A204.1 (cell line): ENCODE measurements at regions not wholly inside any gene's neighbourhood (a gene's known extent, or its start where the extent isn't known, plus 50 kb on each side); places are given as distances from the start of the nearest gene placed in this dataset.

Experiments
- FAIRE-seq: peaks from 2 replicates; lab custom pipeline; 2012; peaks lifted over from hg19 to GRCh38; lab: Jason Lieb, UNC

DNA sequence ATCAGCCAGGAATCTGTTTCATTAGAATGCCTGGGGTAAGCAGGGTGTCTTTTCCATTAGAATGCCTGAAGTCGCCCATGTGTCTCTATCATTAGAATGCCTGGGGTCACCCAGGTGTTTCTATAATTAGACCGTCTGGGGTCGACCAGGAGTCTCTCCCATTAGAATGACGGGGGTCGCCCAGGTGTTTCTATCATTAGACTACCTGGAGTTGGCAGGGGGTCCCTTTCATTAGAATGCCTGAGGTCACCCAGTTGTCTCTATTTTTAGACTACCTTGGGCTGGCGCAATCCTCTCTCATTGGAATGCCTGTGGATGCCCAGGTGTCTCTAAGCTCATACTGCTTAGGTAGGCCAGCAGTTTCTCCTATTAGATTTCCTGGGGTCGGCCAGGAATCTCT, 1447.6 kb downstream of the UQCRFS1 start:
- no peak for FAIRE-seq

DNA sequence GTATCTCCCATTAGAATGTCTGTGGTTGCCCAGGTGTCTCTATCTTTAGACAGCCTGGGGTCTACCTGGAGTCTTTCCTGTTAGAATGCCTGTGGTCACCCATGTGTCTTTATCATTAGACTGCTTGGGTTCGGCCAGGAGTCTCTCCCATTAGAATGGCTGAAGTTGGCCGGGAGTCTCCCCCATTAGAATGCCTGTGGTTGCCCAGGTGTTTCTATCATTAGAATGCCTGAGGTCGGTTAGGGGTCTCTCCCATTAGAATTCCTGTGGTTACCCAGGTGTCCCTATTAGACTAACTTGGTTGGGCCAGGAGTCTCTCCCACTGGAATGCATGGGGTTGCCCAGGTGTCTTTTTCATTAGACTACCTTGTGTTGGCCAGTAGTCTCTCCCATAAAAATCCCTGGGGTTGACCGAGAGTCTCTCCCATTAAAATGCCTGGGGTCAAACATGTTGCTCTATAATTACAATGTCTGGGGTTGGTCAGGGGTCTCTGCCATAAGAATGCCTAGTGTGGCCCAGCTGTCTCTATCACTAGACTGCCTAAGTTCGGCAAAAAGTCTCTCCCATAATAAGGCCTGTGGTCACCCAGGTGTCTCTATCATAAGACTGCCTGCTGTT, 1448.7 kb downstream of the UQCRFS1 start:
- FAIRE-seq: no peak

DNA sequence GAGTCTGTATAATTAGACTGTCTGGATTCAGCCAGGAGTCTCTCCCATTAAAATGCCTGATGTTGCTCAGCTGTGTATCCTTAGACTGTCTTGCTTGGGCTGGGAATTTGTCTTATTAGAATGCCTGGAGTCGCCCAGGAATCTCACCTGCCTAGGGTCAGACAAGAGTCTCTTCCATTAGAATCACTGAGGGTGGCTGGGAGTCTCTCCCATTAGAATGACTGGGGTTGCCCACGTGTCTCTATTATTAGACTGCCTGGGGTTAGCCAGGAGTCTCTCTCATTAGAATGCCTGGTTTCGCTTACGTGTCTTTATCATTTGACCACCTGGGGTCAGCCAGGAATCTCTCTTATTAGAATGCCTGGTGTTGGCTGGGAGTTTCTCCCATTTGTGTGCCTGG, 1450.0 kb downstream of the UQCRFS1 start:
- no peak for FAIRE-seq

- FAIRE-seq: no peak
Measured at GRCh38 chr19:27759896-27760295, 1453.1 kb downstream of the UQCRFS1 start.

GRCh38 chr19:27758626-27759505, 1454.1 kb downstream of the UQCRFS1 start:
- FAIRE-seq: no peak

- FAIRE-seq: no peak
Measured at GRCh38 chr19:27754700-27755099, 1458.3 kb downstream of the UQCRFS1 start.

- no peak for FAIRE-seq
Measured at GRCh38 chr19:27753622-27754021, 1459.3 kb downstream of the UQCRFS1 start.

DNA sequence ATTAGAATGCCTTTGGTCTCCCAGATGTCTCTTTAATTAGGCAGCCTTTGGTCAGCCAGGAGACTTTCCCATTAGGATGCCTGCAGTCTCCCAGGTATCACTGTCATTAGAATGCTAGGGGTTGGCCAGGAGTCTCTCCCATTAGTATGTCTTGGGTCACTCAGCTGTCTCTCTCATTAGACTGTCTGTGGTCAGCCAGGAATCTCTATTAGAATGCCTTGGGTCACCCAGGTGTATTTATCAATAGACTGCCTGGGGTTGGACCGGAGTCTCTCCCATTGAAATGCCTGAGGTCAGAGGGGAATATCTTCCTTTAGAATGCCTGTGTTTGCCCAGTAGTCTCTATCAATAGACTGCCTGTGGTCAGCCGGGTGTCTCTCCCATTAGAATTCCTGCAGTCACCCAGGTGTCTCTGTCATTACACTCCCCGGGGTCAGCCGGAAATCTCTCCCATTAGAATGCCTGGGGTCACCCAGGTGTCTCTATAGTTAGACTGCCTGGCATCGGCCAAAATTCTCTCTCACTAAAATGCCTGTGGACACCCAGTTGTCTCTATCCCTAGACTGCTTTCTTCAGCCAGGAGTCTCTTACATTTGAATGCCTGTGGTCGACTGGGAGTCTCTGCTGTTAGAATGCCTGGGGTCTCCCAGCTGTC, 1460.3 kb downstream of the UQCRFS1 start:
- no peak for FAIRE-seq

DNA sequence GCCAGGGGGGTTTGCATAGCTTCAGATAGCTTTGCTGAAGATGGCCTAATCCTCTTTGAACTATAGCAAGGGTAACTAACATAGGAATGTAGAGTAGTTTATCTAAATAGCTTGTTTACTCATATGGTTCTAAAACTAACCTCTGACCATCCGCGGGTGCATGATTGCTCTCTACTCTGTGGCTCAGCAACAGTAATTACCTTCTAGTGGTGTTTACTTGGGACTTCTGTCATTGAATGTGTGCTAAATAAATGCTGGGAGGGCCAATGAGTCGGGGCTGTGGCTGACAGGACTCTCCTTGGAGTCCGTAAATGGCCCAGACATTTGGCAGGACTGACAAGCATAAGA, 1461.9 kb downstream of the UQCRFS1 start:
- FAIRE-seq: no peak

GRCh38 chr19:27750391-27751043, 1462.4 kb downstream of the UQCRFS1 start:
- no peak for FAIRE-seq

- FAIRE-seq: no peak
Measured at GRCh38 chr19:27748551-27749152, 1464.3 kb downstream of the UQCRFS1 start.

DNA sequence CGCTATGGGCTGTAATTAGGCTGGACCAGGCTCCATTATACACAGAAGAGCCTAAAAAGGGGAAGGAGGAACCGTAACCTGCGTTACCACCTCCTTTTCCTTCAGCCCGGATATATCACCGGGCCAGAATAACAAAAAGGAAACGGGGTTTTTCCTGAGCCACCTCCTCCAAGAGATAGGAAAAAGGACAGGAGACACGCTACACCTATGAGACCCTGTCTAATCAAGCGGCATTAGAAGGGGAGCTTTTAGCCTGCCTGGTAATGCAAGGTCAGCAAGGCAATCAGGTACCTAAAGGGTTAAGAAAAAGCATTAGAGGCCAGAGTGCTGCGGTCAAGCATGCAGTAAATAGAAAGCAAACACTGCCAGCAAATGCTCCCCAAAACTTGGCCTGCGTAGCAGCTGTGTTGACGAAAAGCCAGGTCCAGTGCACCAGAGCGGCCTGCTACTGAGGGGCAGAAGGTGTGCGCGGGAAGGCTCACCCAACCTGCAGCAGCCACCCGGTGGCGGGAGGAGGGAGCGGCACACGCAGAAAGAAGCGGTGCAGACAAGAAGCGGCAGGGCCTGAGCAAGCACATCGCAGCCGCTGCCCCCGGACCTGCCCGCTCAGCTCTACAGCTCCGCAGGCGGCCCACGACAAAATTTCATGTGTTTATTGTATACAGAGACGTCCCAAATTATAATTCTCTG, 1466.1 kb downstream of the UQCRFS1 start:
- FAIRE-seq: no peak

DNA sequence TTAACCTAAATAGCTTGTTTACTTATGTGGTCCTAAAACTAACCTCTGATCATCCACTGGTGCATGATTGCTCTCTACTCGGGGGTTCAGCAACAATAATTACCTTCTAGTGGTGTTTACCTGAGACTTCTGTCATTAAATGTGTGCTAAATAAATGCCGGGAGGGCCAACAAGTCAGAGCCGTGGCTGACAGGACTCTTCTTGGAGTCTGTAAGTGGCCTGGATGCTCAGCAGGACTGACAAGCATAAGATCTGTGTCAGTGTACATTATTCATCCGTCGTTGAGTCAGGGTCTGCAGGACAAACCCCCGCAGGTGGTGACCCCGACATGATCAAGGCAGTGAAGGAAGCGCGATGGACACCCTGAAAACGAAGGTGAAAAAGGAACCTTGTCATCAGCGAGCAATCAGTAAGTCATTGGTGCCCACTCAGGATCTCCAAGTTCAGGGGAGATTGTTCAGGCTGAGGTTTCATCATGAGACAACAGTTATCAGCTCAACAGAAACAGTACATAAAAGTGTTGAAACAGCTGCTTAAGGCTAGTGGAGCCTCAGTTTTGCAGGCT, 1466.9 kb downstream of the UQCRFS1 start:
- no peak for FAIRE-seq

DNA sequence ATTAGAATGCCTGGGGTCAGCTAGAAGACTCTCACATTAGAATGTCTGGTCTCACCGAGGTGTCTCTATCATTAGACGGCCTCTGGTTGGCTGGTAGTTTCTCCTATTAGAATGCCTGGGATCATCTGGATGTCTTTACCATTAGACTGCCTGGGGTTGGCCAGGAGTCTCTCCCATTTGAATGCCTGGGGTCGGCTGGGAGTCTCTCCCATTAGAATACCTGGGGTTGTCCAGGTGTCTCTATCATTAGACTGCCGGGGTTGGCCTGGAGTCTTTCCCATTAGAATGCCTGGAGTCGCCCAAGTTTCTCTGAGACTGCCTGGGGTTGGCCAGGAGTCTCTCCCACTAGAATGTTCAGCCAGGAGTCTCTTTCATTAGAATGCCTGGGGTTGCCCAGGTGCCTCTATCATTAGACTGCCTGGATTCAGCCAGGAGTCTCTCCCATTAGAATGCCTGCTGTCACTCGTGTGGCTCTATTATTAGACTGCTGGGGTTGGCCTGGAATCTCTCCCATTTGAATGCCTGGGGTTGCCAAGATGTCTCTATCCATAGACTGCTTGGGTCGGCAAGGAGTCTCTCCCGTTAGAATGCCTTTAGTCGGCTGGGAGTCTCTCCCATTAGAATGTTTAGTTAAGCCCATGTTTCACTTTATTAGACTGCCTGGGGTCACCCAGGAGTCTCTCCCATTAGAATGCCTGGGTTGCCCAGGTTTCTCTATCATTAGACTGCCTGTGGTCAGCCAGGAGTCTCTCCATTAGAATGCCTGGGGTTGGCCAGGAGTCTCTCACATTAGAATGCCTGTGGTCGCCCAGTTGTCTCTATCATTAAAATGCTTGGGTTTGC, 1467.8 kb downstream of the UQCRFS1 start:
- FAIRE-seq: no peak

DNA sequence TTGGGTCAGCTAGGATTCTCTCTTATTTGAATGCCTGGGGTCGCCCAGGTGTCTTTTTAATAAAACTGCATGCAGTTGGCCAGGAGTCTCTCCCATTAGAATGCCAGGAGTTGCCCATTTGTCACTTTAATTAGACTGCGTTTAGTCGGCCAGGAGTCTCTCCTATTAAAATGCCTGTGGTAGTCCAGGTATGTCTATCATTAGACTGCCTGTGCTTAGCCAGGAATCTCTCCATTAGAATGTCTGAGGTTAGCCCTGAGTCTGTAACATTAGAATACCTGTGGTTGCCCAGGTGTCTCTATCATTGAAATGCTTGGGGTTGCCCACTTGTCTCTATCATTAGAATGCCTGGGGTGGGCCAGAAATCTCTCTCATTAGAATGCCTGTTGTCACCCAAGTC, 1470.9 kb downstream of the UQCRFS1 start:
- no peak for FAIRE-seq

DNA sequence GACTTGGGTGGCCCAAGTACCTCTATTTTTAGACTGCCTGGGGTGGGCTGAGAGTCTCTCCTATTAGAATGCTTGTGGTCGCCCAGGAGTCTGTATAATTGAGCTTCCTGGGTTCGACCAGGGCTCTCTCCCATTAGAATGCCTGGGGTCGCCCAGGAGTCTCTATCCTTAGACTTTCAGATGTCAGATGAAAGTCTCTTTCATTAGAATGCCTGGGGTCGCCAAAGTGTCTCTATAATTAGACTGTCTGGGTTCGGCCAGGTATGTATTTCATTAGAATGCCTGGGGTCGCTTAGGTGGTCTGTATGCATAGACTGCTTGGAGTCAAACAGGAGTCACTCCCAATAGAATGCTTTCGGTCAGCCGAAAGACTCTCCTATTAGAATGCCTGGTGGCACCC, 1471.7 kb downstream of the UQCRFS1 start:
- no peak for FAIRE-seq

DNA sequence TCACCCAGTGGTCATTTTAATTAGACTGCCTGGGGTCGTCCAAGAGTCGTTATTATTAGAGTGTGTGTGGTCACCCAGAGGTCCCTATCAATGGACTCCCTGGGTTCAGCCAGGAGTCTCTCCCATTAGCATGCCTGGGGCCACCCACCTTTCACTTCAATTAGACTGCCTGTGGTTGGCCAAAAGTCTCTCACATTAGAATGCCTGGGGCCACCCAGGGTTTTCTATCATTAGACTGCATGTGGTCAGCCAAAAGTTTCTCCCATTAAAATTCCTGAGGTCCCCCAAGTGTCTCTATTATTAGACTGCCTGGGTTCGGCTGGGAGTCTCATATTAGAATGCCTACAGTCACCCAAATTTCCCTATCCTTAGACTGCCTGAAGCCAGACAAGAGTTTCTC, 1472.6 kb downstream of the UQCRFS1 start:
- FAIRE-seq: no peak

DNA sequence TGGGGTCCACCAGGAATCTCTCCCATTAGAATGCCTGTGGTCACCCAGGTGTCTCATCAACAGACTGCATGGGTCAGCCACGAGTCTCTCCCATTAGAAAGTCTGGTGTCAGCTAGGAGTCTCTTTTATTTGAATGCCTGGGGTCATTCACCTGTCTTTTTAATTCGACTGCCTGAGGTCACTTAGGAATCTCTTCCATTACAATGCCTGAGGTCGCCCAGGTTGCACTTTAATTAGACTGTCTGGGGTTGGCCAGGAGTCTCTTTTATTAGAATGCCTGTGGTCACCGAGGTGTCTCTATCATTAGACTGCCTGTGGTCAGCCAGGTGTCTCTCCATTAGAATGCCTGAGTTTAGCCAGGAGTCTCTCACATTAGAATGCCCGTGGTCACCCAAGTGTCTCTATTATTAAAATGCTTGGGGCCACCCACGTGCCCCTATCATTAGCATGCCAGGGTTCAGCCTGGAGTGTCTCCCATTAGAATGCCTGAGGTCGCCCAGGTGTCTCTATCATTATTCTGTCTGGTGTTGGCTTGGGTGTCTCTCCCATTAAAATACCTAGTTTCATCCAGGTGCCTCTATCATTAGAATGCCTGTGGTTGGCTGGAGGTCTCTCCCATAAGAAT, 1474.3 kb downstream of the UQCRFS1 start:
- FAIRE-seq: no peak

DNA sequence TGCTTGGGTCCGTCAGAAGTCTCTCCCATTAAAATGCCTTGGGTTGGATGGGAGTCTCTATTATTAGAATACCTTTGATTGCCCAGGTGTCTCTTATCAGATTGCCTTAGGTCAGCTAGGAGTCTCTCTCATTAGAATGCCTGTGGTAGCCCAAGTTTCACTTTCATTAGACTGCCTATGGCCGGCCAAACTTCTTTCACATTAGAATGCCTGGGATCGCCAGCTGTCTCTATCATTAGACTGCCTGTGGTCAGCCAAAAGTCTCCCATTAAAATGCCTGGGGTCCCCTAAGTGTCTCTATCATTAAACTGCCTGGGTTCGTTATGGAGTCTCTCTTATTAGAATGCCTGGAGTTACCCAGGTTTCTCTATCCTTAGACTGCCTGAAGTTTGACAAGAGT, 1476.7 kb downstream of the UQCRFS1 start:
- no peak for FAIRE-seq

DNA sequence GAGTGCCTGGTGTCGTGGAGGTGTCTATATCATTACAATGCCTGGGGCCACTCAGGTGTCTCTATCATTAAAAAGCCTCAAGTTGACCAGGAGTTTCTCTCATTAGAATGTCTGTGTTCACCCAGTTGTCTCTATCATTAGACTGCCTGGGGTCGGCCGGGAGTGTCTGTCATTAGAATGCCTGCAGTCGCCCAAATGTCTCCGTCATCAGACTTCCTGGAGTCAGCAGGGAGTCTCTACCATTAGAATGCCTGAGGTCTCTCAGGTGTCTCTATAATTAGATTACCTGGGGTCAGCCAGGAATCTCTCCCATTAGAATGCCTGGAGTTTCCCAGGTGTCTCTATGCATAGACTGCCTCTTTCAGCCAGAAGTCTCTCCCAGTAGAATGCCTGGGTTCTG, 1477.6 kb downstream of the UQCRFS1 start:
- FAIRE-seq: no peak
